GM12878 (cell line): ENCODE measurements at regions not wholly inside any gene's neighbourhood (a gene's known extent, or its start where the extent isn't known, plus 50 kb on each side); places are given as distances from the start of the nearest gene placed in this dataset.

Experiments used
- IKZF1 ChIP-seq: fragments of 450-650 bp; conservative IDR thresholded peaks from 2 replicates; pipeline ENCODE4 v1.6.1; 2017; ENCODE audit warnings: antibody characterized with exemption, mild to moderate bottlenecking
- MEF2A ChIP-seq: IDR thresholded peaks from 2 replicates; pipeline ENCODE4 v1.6.1; 2011; ENCODE audit warnings: low read depth, mild to moderate bottlenecking, low read length, moderate library complexity; ENCODE audit not compliant: insufficient read depth
- MTA3 ChIP-seq: IDR thresholded peaks from 2 replicates; pipeline ENCODE4 v1.6.1; 2012; ENCODE audit warnings: low read length, inconsistent platforms, borderline replicate concordance
- NFIC ChIP-seq: IDR thresholded peaks from 2 replicates; pipeline ENCODE4 v1.6.1; 2012; ENCODE audit warnings: low read depth, mild to moderate bottlenecking, inconsistent platforms, low read length, moderate library complexity
- PKNOX1 ChIP-seq: fragments of 450-650 bp; IDR thresholded peaks from 2 replicates; pipeline ENCODE4 v1.6.1; 2016; ENCODE audit warnings: mild to moderate bottlenecking
- POLR2A ChIP-seq: IDR thresholded peaks from 2 replicates; pipeline ENCODE4 v1.6.1; 2011; ENCODE audit warnings: low read depth, mild to moderate bottlenecking, low read length
- TCF7 ChIP-seq: IDR thresholded peaks from 2 replicates; pipeline ENCODE4 v1.6.1; 2014; ENCODE audit warnings: antibody characterized with exemption, borderline replicate concordance
- ZSCAN29 ChIP-seq: fragments of 450-650 bp; IDR thresholded peaks from 2 replicates; pipeline ENCODE4 v1.6.1; 2017; ENCODE audit warnings: mild to moderate bottlenecking, moderate library complexity
- TF ChIP-seq, protein P1 (sequence below), 3 experiments: IDR thresholded peaks in 2 of 3; conservative IDR thresholded peaks in 1 of 3; 2 replicates each; pipeline ENCODE4 v1.5.1; 2011; ENCODE audit warnings: low read depth in 3 of 3, low read length in 3 of 3, mild to moderate bottlenecking in 3 of 3, control low read depth in 2 of 3, moderate library complexity in 2 of 3, inconsistent platforms in 1 of 3, mixed read lengths in 1 of 3; ENCODE audit not compliant: control insufficient read depth in 2 of 3, insufficient read depth in 1 of 3; ENCODE audit errors: extremely low read depth in 1 of 3
- TF ChIP-seq, protein P2 (sequence below): fragments of 450-650 bp; formaldehyde crosslinking; IDR thresholded peaks from 2 replicates; pipeline ENCODE4 v1.4.0; 2020; ENCODE audit warnings: mild to moderate bottlenecking, moderate library complexity
- TF ChIP-seq, protein P3 (sequence below): IDR thresholded peaks from 2 replicates; pipeline ENCODE4 v1.6.1; 2011; ENCODE audit warnings: mild to moderate bottlenecking, low read depth, low read length, moderate library complexity; ENCODE audit not compliant: insufficient replicate concordance
- TF ChIP-seq, protein P4 (sequence below): IDR thresholded peaks from 2 replicates; pipeline ENCODE4 v1.6.1; 2012; ENCODE audit warnings: improper control_type of control experiment, low read depth, low read length; ENCODE audit not compliant: insufficient replicate concordance

DNA sequence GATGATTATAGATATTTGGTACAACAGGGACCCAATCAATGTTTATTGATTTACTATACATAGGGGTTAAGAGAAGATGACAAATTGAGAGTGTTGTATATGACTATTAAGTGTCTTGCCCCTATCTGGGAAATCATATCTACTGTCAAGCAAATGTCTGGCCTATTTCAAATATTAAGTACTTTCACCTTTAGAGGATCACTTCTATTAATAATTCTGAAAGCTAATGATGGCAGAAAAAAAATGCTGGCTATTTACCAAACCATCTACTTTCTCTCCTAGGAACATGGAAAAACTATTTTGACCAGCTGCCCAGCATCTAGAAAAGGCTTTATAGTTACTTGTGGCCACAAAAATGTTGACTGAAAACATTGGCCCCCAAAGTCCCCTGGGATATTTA is 632.3 kb upstream of the ZNF385D start:
- TF ChIP-seq ZSCAN29 (no peak), IKZF1 (no peak), NFIC (no peak), PKNOX1 (no peak), MTA3 (no peak), POLR2A (no peak), TCF7 (no peak), MEF2A (no peak)
- TF ChIP-seq, protein P1, sequence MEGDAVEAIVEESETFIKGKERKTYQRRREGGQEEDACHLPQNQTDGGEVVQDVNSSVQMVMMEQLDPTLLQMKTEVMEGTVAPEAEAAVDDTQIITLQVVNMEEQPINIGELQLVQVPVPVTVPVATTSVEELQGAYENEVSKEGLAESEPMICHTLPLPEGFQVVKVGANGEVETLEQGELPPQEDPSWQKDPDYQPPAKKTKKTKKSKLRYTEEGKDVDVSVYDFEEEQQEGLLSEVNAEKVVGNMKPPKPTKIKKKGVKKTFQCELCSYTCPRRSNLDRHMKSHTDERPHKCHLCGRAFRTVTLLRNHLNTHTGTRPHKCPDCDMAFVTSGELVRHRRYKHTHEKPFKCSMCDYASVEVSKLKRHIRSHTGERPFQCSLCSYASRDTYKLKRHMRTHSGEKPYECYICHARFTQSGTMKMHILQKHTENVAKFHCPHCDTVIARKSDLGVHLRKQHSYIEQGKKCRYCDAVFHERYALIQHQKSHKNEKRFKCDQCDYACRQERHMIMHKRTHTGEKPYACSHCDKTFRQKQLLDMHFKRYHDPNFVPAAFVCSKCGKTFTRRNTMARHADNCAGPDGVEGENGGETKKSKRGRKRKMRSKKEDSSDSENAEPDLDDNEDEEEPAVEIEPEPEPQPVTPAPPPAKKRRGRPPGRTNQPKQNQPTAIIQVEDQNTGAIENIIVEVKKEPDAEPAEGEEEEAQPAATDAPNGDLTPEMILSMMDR (IDR thresholded peaks at IDR 0.05 in 2 of 3, conservative IDR thresholded peaks at IDR 0.05 in 1 of 3; ENCODE audit: control insufficient read depth in 2 of 3, extremely low read depth in 1 of 3, insufficient read depth in 1 of 3, low read depth in 3 of 3, low read length in 3 of 3), result no peak
- TF ChIP-seq, protein P2, sequence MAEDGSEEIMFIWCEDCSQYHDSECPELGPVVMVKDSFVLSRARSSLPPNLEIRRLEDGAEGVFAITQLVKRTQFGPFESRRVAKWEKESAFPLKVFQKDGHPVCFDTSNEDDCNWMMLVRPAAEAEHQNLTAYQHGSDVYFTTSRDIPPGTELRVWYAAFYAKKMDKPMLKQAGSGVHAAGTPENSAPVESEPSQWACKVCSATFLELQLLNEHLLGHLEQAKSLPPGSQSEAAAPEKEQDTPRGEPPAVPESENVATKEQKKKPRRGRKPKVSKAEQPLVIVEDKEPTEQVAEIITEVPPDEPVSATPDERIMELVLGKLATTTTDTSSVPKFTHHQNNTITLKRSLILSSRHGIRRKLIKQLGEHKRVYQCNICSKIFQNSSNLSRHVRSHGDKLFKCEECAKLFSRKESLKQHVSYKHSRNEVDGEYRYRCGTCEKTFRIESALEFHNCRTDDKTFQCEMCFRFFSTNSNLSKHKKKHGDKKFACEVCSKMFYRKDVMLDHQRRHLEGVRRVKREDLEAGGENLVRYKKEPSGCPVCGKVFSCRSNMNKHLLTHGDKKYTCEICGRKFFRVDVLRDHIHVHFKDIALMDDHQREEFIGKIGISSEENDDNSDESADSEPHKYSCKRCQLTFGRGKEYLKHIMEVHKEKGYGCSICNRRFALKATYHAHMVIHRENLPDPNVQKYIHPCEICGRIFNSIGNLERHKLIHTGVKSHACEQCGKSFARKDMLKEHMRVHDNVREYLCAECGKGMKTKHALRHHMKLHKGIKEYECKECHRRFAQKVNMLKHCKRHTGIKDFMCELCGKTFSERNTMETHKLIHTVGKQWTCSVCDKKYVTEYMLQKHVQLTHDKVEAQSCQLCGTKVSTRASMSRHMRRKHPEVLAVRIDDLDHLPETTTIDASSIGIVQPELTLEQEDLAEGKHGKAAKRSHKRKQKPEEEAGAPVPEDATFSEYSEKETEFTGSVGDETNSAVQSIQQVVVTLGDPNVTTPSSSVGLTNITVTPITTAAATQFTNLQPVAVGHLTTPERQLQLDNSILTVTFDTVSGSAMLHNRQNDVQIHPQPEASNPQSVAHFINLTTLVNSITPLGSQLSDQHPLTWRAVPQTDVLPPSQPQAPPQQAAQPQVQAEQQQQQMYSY, result no peak
- TF ChIP-seq, protein P3, sequence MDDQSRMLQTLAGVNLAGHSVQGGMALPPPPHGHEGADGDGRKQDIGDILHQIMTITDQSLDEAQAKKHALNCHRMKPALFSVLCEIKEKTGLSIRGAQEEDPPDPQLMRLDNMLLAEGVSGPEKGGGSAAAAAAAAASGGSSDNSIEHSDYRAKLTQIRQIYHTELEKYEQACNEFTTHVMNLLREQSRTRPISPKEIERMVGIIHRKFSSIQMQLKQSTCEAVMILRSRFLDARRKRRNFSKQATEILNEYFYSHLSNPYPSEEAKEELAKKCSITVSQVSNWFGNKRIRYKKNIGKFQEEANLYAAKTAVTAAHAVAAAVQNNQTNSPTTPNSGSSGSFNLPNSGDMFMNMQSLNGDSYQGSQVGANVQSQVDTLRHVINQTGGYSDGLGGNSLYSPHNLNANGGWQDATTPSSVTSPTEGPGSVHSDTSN, result no peak
- TF ChIP-seq, protein P4, sequence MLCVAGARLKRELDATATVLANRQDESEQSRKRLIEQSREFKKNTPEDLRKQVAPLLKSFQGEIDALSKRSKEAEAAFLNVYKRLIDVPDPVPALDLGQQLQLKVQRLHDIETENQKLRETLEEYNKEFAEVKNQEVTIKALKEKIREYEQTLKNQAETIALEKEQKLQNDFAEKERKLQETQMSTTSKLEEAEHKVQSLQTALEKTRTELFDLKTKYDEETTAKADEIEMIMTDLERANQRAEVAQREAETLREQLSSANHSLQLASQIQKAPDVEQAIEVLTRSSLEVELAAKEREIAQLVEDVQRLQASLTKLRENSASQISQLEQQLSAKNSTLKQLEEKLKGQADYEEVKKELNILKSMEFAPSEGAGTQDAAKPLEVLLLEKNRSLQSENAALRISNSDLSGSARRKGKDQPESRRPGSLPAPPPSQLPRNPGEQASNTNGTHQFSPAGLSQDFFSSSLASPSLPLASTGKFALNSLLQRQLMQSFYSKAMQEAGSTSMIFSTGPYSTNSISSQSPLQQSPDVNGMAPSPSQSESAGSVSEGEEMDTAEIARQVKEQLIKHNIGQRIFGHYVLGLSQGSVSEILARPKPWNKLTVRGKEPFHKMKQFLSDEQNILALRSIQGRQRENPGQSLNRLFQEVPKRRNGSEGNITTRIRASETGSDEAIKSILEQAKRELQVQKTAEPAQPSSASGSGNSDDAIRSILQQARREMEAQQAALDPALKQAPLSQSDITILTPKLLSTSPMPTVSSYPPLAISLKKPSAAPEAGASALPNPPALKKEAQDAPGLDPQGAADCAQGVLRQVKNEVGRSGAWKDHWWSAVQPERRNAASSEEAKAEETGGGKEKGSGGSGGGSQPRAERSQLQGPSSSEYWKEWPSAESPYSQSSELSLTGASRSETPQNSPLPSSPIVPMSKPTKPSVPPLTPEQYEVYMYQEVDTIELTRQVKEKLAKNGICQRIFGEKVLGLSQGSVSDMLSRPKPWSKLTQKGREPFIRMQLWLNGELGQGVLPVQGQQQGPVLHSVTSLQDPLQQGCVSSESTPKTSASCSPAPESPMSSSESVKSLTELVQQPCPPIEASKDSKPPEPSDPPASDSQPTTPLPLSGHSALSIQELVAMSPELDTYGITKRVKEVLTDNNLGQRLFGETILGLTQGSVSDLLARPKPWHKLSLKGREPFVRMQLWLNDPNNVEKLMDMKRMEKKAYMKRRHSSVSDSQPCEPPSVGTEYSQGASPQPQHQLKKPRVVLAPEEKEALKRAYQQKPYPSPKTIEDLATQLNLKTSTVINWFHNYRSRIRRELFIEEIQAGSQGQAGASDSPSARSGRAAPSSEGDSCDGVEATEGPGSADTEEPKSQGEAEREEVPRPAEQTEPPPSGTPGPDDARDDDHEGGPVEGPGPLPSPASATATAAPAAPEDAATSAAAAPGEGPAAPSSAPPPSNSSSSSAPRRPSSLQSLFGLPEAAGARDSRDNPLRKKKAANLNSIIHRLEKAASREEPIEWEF, result no peak
